Fibroblast of lung (primary cell): ENCODE measurements at regions not wholly inside any gene's neighbourhood (a gene's known extent, or its start where the extent isn't known, plus 50 kb on each side); places are given as distances from the start of the nearest gene placed in this dataset.

Experiments used
- DNase-seq, 2 donors: peaks; one replicate each; pipeline versions ENCODE4 v3.0.0 to v3.0.0-alpha.2; 2010; ENCODE audit warnings: low read depth in 2 of 2
- H2AFZ ChIP-seq: 2 replicates; pipeline ENCODE4 v1.5.1; 2012; ENCODE audit warnings: low read length, control low read depth, inconsistent platforms
- H3K27ac ChIP-seq: 2 replicates; pipeline ENCODE4 v1.5.1; 2011; ENCODE audit warnings: low read length, control low read depth; ENCODE audit not compliant: insufficient read depth
- H3K27me3 ChIP-seq: 2 replicates; pipeline ENCODE4 v1.5.1; 2011; ENCODE audit warnings: mild to moderate bottlenecking, low read length; ENCODE audit not compliant: control insufficient read depth, insufficient read depth
- H3K36me3 ChIP-seq: 2 replicates; pipeline ENCODE4 v1.5.1; 2011; ENCODE audit warnings: low read length; ENCODE audit not compliant: control insufficient read depth, insufficient read depth
- H3K4me1 ChIP-seq: 2 replicates; pipeline ENCODE4 v1.5.1; 2011; ENCODE audit warnings: low read length; ENCODE audit not compliant: control insufficient read depth, insufficient read depth; ENCODE audit errors: extremely low read depth
- H3K4me2 ChIP-seq: 2 replicates; pipeline ENCODE4 v1.5.1; 2011; ENCODE audit warnings: low read length, control low read depth; ENCODE audit not compliant: insufficient read depth; ENCODE audit errors: extremely low read depth
- H3K4me3 ChIP-seq, 4 experiments: fragments of 200-600 bp in 1 of 4; sonication (generic) in 1 of 4; replicated peaks in 1 of 4; 2 replicates each; pipeline ENCODE4 v1.5.1; 2011 to 2016; ENCODE audit warnings: low read length in 4 of 4, low read depth in 3 of 4, mild to moderate bottlenecking in 3 of 4, control low read depth in 2 of 4, inconsistent platforms in 1 of 4, mixed read lengths in 1 of 4; ENCODE audit not compliant: insufficient read depth in 1 of 4; ENCODE audit errors: control extremely low read depth in 1 of 4
- H3K79me2 ChIP-seq: 2 replicates; pipeline ENCODE4 v1.5.1; 2012; ENCODE audit warnings: mild to moderate bottlenecking, low read length, inconsistent platforms; ENCODE audit not compliant: control insufficient read depth, insufficient read depth
- H3K9ac ChIP-seq: 2 replicates; pipeline ENCODE4 v1.5.1; 2011; ENCODE audit warnings: mild to moderate bottlenecking, low read length, control low read depth; ENCODE audit not compliant: insufficient read depth
- H3K9me3 ChIP-seq: 2 replicates; pipeline ENCODE4 v1.5.1; 2012; ENCODE audit warnings: low read depth, low read length; ENCODE audit not compliant: control insufficient read depth, insufficient read depth
- H4K20me1 ChIP-seq: 2 replicates; pipeline ENCODE4 v1.5.1; 2011; ENCODE audit warnings: low read length; ENCODE audit not compliant: control insufficient read depth, insufficient read depth; ENCODE audit errors: extremely low read depth
- EZH2 ChIP-seq: IDR thresholded peaks from 2 replicates; pipeline ENCODE4 v1.5.1; 2012; ENCODE audit warnings: low read length, control low read depth, mild to moderate bottlenecking; ENCODE audit errors: missing control alignments
- TF ChIP-seq, protein P1 (sequence below), 2 donors: IDR thresholded peaks in 1 of 2; conservative IDR thresholded peaks in 1 of 2; 1 replicate in 1 of 2; 2 replicates in 1 of 2; pipeline ENCODE4 v1.5.1; 2011 to 2012; ENCODE audit warnings: low read length in 2 of 2, control low read depth in 1 of 2, inconsistent platforms in 1 of 2, low read depth in 1 of 2, mild to moderate bottlenecking in 1 of 2

DNA sequence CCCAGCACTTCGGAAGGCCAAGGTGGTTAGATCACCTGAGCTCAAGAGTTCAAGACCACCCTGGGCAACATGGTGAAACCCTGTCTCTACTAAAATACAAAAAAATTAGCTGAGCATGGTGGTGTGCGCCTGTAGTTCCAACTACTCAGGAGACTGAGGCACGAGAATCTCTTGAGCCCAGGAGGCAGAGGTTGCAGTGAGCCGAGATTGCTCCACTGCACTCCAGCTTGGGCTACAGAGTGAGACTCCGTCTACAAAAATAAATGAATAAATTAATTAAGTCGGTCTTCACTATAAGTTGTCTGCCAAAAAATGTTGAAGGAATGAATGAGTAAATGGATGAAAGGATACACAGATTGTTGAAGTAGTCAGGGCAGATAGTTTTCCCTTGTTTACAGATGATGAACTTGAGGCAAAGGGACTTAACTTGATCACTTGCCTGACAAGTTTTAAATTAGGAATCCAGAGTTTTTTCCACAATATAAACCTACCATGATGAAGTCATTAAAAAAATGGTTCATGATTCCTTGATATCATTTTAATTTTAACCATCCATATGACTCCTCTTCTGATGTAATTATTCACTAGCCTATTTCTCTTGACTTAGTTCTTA lies 130.8 kb downstream of the TLR5 start:
- no peak overlapping the region for H3K9ac ChIP-seq
- no peak for TF ChIP-seq EZH2
- TF ChIP-seq, protein P1, sequence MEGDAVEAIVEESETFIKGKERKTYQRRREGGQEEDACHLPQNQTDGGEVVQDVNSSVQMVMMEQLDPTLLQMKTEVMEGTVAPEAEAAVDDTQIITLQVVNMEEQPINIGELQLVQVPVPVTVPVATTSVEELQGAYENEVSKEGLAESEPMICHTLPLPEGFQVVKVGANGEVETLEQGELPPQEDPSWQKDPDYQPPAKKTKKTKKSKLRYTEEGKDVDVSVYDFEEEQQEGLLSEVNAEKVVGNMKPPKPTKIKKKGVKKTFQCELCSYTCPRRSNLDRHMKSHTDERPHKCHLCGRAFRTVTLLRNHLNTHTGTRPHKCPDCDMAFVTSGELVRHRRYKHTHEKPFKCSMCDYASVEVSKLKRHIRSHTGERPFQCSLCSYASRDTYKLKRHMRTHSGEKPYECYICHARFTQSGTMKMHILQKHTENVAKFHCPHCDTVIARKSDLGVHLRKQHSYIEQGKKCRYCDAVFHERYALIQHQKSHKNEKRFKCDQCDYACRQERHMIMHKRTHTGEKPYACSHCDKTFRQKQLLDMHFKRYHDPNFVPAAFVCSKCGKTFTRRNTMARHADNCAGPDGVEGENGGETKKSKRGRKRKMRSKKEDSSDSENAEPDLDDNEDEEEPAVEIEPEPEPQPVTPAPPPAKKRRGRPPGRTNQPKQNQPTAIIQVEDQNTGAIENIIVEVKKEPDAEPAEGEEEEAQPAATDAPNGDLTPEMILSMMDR (conservative IDR thresholded peaks at IDR 0.05 in 1 of 2, IDR thresholded peaks at IDR 0.05 in 1 of 2; ENCODE audit: low read depth in 1 of 2, low read length in 2 of 2), result no peak
- DNase-seq, result no peak
- H3K27ac ChIP-seq, result no peak overlapping the region
- no peak overlapping the region for H2AFZ ChIP-seq
- no peak overlapping the region for H3K4me2 ChIP-seq
- H3K9me3 ChIP-seq, result no peaks in the 10 kb centered on the region
- H3K36me3 ChIP-seq, result no peaks in the 10 kb centered on the region
- H4K20me1 ChIP-seq, result no peaks in the 10 kb centered on the region
- H3K4me1 ChIP-seq, result no peaks in the 10 kb centered on the region
- no peak overlapping the region for H3K4me3 ChIP-seq
- H3K27me3 ChIP-seq, result no peaks in the 10 kb centered on the region
- no peaks in the 10 kb centered on the region for H3K79me2 ChIP-seq

DNA sequence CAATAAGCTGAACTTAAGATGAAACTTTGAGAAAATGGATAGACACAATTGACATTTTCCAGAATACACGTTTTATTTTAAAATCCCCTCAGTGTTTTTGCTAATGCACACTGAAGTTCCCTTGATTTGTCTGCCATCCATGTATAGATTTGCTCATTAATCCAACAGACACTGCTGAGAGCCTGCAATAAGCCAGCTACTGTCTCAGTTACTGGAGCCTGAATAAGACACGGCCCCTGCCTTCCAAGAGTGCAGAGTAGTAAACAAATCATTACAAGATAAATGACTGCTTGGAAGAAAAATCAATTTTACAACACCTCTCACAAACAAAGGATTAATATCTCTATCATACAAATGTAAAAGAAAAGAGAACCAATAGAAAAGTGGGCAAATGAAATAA lies 130.1 kb downstream of the TLR5 start:
- no peak overlapping the region for H3K4me3 ChIP-seq
- no peaks in the 10 kb centered on the region for H3K9me3 ChIP-seq
- H3K27me3 ChIP-seq, result no peaks in the 10 kb centered on the region
- H4K20me1 ChIP-seq, result no peaks in the 10 kb centered on the region
- DNase-seq, result no peak
- TF ChIP-seq, protein P1 (conservative IDR thresholded peaks at IDR 0.05 in 1 of 2, IDR thresholded peaks at IDR 0.05 in 1 of 2; ENCODE audit: low read depth in 1 of 2, low read length in 2 of 2), result no peak
- TF ChIP-seq EZH2, result no peak
- no peaks in the 10 kb centered on the region for H3K4me1 ChIP-seq
- no peak overlapping the region for H3K9ac ChIP-seq
- no peak overlapping the region for H3K27ac ChIP-seq
- H3K4me2 ChIP-seq, result no peak overlapping the region
- H3K36me3 ChIP-seq, result no peaks in the 10 kb centered on the region
- H2AFZ ChIP-seq, result no peak overlapping the region
- no peaks in the 10 kb centered on the region for H3K79me2 ChIP-seq

DNA sequence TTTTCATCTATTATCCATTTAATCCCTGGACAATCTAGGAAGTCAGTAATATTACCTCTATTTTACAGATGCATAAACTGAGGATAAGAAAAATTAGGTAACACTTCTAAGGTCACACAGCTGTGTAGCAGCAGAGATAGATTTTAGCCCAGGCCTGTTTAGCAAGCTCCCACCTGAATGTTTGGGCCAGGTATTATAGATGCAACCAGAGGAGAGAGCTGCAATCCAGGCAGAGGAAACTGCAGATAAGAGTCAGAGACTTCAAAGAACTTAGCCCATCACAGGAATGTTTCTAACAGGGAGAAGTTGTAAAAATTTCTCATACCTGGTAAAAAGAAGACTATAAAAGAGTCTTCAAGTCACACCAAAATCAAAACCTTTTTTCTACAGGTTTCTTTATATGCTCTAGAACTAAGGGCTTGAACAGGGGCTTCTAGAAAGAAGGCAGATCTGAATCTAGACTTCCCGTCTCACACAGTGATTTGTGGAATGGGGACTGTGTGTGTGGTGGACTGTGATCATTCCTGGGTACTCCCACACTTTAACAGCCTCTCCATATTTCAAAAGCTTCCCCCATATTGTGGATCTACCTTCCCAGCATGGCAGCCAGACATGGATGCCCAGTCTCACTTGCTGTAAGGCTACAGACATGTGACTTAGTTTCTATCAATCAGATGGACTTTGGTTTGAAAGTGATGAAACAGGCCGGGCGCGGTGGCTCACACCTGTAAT lies 128.7 kb downstream of the TLR5 start:
- Histone ChIP-seq H3K9me3 (no peaks in the 10 kb centered on the region), H4K20me1 (no peaks in the 10 kb centered on the region), H3K79me2 (no peaks in the 10 kb centered on the region), H2AFZ (no peak overlapping the region), H3K4me3 (no peak overlapping the region), H3K9ac (no peak overlapping the region), H3K27ac (no peak overlapping the region), H3K4me1 (no peaks in the 10 kb centered on the region), H3K36me3 (no peaks in the 10 kb centered on the region), H3K27me3 (no peaks in the 10 kb centered on the region), H3K4me2 (no peak overlapping the region)
- no peak for DNase-seq
- TF ChIP-seq, protein P1 (conservative IDR thresholded peaks at IDR 0.05 in 1 of 2, IDR thresholded peaks at IDR 0.05 in 1 of 2; ENCODE audit: low read depth in 1 of 2, low read length in 2 of 2), result no peak
- no peak for TF ChIP-seq EZH2
